HEK293 (cell line): ENCODE measurements at regions not wholly inside any gene's neighbourhood (a gene's known extent, or its start where the extent isn't known, plus 50 kb on each side); places are given as distances from the start of the nearest gene placed in this dataset.

Experiments
- CTCF ChIA-PET: fragments of 350-600 bp; formaldehyde crosslinking; extraction: SDS; loops from one replicate; lab custom pipeline; 2021; ENCODE audit warnings: antibody characterized with exemption; lab: Yijun Ruan, JAX
- POLR2A ChIA-PET: fragments of 300-600 bp; formaldehyde crosslinking; extraction: SDS; loops from one replicate; lab custom pipeline; 2020; ENCODE audit warnings: antibody characterized with exemption, inconsistent platforms; lab: Yijun Ruan, JAX
- H3K27ac ChIP-seq: fragments of 200-500 bp; sonication (Bioruptor generic); 2 replicates; pipeline ENCODE4 v1.5.1; 2014; ENCODE audit warnings: low read depth, low read length, control low read depth, inconsistent platforms; ENCODE audit errors: extremely low read depth
- H3K36me3 ChIP-seq, 2 experiments: fragments of 200-500 bp in 1 of 2; sonication (Bioruptor generic) in 1 of 2; 1 replicate in 1 of 2; 2 replicates in 1 of 2; pipeline ENCODE4 v1.5.1; 2014 to 2017; ENCODE audit warnings: inconsistent platforms in 2 of 2, low read length in 2 of 2; ENCODE audit not compliant: control insufficient read depth in 2 of 2, insufficient read depth in 1 of 2
- H3K4me1 ChIP-seq: fragments of 200-500 bp; sonication (Bioruptor generic); 2 replicates; pipeline ENCODE4 v1.5.1; 2014; ENCODE audit warnings: mild to moderate bottlenecking, low read length, inconsistent platforms; ENCODE audit not compliant: control insufficient read depth, insufficient read depth
- H3K4me3 ChIP-seq: 2 replicates; pipeline ENCODE4 v1.5.1; 2011; ENCODE audit warnings: low read depth, mild to moderate bottlenecking, control low read depth, low read length, moderate library complexity
- H3K9me3 ChIP-seq: fragments of 200-500 bp; sonication (Bioruptor generic); 2 replicates; pipeline ENCODE4 v1.5.1; 2014; ENCODE audit warnings: low read depth, low read length, inconsistent platforms; ENCODE audit not compliant: control insufficient read depth, insufficient read depth
- EGR2 ChIP-seq: fragments of 450-650 bp; formaldehyde crosslinking; IDR thresholded peaks from 2 replicates; pipeline ENCODE4 v1.5.1; 2016; ENCODE audit warnings: low read depth, missing biosample characterization, missing genetic modification characterization
- GFI1B ChIP-seq: fragments of 450-650 bp; formaldehyde crosslinking; IDR thresholded peaks from 2 replicates; pipeline ENCODE4 v1.5.1; 2016; ENCODE audit warnings: missing biosample characterization, missing genetic modification characterization
- GLIS1 ChIP-seq: fragments of 450-650 bp; formaldehyde crosslinking; IDR thresholded peaks from 2 replicates; pipeline ENCODE4 v1.5.1; 2016; ENCODE audit warnings: missing biosample characterization, missing genetic modification characterization
- GLIS2 ChIP-seq: fragments of 450-650 bp; formaldehyde crosslinking; IDR thresholded peaks from 2 replicates; pipeline ENCODE4 v1.5.1; 2016; ENCODE audit warnings: missing biosample characterization, missing genetic modification characterization
- SP7 ChIP-seq: fragments of 450-650 bp; formaldehyde crosslinking; IDR thresholded peaks from 2 replicates; pipeline ENCODE4 v1.5.1; 2016; ENCODE audit warnings: missing biosample characterization, missing genetic modification characterization
- TRIM28 ChIP-seq: IDR thresholded peaks from 2 replicates; pipeline ENCODE4 v1.6.1; 2011; ENCODE audit warnings: low read length, control low read depth, borderline replicate concordance
- ZBTB26 ChIP-seq: fragments of 450-650 bp; formaldehyde crosslinking; optimal IDR thresholded peaks from 2 replicates; pipeline ENCODE3; 2016; ENCODE audit warnings: missing biosample characterization, mild to moderate bottlenecking, missing genetic modification characterization
- ZFP3 ChIP-seq: fragments of 450-650 bp; formaldehyde crosslinking; IDR thresholded peaks from 2 replicates; pipeline ENCODE4 v1.5.1; 2016; ENCODE audit warnings: low read depth, missing biosample characterization, missing genetic modification characterization
- ZFP37 ChIP-seq: fragments of 450-650 bp; formaldehyde crosslinking; IDR thresholded peaks from 2 replicates; pipeline ENCODE4 v1.5.1; 2016; ENCODE audit warnings: missing biosample characterization, missing genetic modification characterization
- ZNF114 ChIP-seq: fragments of 450-650 bp; formaldehyde crosslinking; IDR thresholded peaks from 2 replicates; pipeline ENCODE4 v1.5.0; 2017; ENCODE audit warnings: missing biosample characterization, missing genetic modification characterization
- ZNF146 ChIP-seq: fragments of 450-650 bp; formaldehyde crosslinking; IDR thresholded peaks from 2 replicates; pipeline ENCODE4 v1.5.1; 2016; ENCODE audit warnings: missing biosample characterization, missing genetic modification characterization
- ZNF202 ChIP-seq: fragments of 450-650 bp; formaldehyde crosslinking; IDR thresholded peaks from 2 replicates; pipeline ENCODE4 v1.5.1; 2016; ENCODE audit warnings: missing biosample characterization, missing genetic modification characterization, borderline replicate concordance
- ZNF23 ChIP-seq: fragments of 450-650 bp; formaldehyde crosslinking; IDR thresholded peaks from 2 replicates; pipeline ENCODE4 v1.5.1; 2016; ENCODE audit warnings: missing biosample characterization, missing genetic modification characterization, borderline replicate concordance
- ZNF473 ChIP-seq: fragments of 450-650 bp; formaldehyde crosslinking; IDR thresholded peaks from 2 replicates; pipeline ENCODE4 v1.5.1; 2017; ENCODE audit warnings: missing biosample characterization, missing genetic modification characterization
- ZNF48 ChIP-seq: fragments of 450-650 bp; formaldehyde crosslinking; IDR thresholded peaks from 2 replicates; pipeline ENCODE4 v1.5.1; 2016; ENCODE audit warnings: missing biosample characterization, missing genetic modification characterization
- ZNF501 ChIP-seq: fragments of 450-650 bp; formaldehyde crosslinking; IDR thresholded peaks from 2 replicates; pipeline ENCODE4 v1.5.1; 2016; ENCODE audit warnings: missing biosample characterization, missing genetic modification characterization
- ZNF513 ChIP-seq: fragments of 450-650 bp; IDR thresholded peaks from 2 replicates; pipeline ENCODE4 v1.5.1; 2018; ENCODE audit warnings: missing biosample characterization, missing genetic modification characterization
- ZNF623 ChIP-seq: fragments of 450-650 bp; formaldehyde crosslinking; IDR thresholded peaks from 2 replicates; pipeline ENCODE4 v1.5.1; 2016; ENCODE audit warnings: missing biosample characterization, missing genetic modification characterization
- ZNF645 ChIP-seq: fragments of 450-650 bp; formaldehyde crosslinking; IDR thresholded peaks from 2 replicates; pipeline ENCODE4; 2016; ENCODE audit warnings: missing biosample characterization, missing genetic modification characterization
- ZNF670 ChIP-seq: fragments of 450-650 bp; formaldehyde crosslinking; IDR thresholded peaks from 2 replicates; pipeline ENCODE4 v1.5.1; 2016; ENCODE audit warnings: missing biosample characterization, missing genetic modification characterization, low read depth
- ZNF692 ChIP-seq: fragments of 450-650 bp; formaldehyde crosslinking; IDR thresholded peaks from 2 replicates; pipeline ENCODE4 v1.5.1; 2016; ENCODE audit warnings: missing biosample characterization, missing genetic modification characterization
- ZNF837 ChIP-seq: fragments of 450-650 bp; formaldehyde crosslinking; IDR thresholded peaks from 2 replicates; pipeline ENCODE4 v1.5.1; 2016; ENCODE audit warnings: missing biosample characterization, missing genetic modification characterization
- ZSCAN4 ChIP-seq: fragments of 450-650 bp; formaldehyde crosslinking; IDR thresholded peaks from 2 replicates; pipeline ENCODE4 v1.5.1; 2017; ENCODE audit warnings: missing biosample characterization, missing genetic modification characterization

- TF ChIP-seq ZFP3 (tag by site-specific recombination), result no peak
- no peak for TF ChIP-seq TRIM28
- TF ChIP-seq ZNF837 (tag by site-specific recombination), result no peak
- TF ChIP-seq ZNF645 (tag by site-specific recombination), result no peak
- no peak for TF ChIP-seq ZNF473
- no peak for TF ChIP-seq ZNF501 (tag by site-specific recombination)
- no peak for TF ChIP-seq ZNF48 (tag by site-specific recombination)
Measured at GRCh38 chr2:215603440-215603839, 167.6 kb upstream of the FN1 start (continued).

- POLR2A ChIA-PET, result no interaction called here
- H3K4me1 ChIP-seq, result no peaks in the 10 kb centered on the region
- CTCF ChIA-PET, result interaction anchor here (0.7 to 1.4 kb wide), 2 partner anchors 148 to 381 kb away, joined by 3 to 5 read pairs; no protein-coding TSS in a partner anchor
- H3K4me3 ChIP-seq, result no peak overlapping the region
- no peak overlapping the region for H3K27ac ChIP-seq
- H3K36me3 ChIP-seq, result no peaks in the 10 kb centered on the region
- TF ChIP-seq GLIS2 (tag by site-specific recombination) (no peak), GFI1B (no peak), ZNF114 (tag by site-specific recombination) (no peak), ZNF48 (tag by site-specific recombination) (no peak), ZNF692 (tag by site-specific recombination) (no peak), ZBTB26 (tag by site-specific recombination) (no peak), ZNF623 (tag by site-specific recombination) (no peak), ZNF513 (tag by site-specific recombination) (no peak), ZNF473 (no peak), ZFP37 (no peak), ZNF202 (tag by site-specific recombination) (no peak), GLIS1 (tag by site-specific recombination) (no peak), ZSCAN4 (tag by site-specific recombination) (no peak), ZNF23 (no peak), ZNF670 (tag by site-specific recombination) (no peak), SP7 (no peak), EGR2 (tag by site-specific recombination) (no peak), ZNF146 (tag by site-specific recombination) (no peak)
- no peaks in the 10 kb centered on the region for H3K9me3 ChIP-seq
Measured at GRCh38 chr2:215602997-215603396, 167.1 kb upstream of the FN1 start.
